SK-N-MC (cell line): ENCODE measurements at regions not wholly inside any gene's neighbourhood (a gene's known extent, or its start where the extent isn't known, plus 50 kb on each side); places are given as distances from the start of the nearest gene placed in this dataset.

Experiments
- EZH2 ChIP-seq: fragments of 200-600 bp; sonication (generic); IDR thresholded peaks from one replicate; pipeline ENCODE4 v1.6.1; 2017; ENCODE audit warnings: antibody characterized with exemption
- FOXP2 ChIP-seq: optimal IDR thresholded peaks from 2 replicates; pipeline ENCODE3; 2011; ENCODE audit warnings: mild to moderate bottlenecking, moderate library complexity; ENCODE audit not compliant: insufficient read depth; ENCODE audit errors: extremely low read length, control extremely low read depth
- POLR2AphosphoS5 ChIP-seq: IDR thresholded peaks from 2 replicates; pipeline ENCODE4 v1.6.1; 2012; ENCODE audit warnings: mild to moderate bottlenecking, low read depth, low read length, borderline replicate concordance

DNA sequence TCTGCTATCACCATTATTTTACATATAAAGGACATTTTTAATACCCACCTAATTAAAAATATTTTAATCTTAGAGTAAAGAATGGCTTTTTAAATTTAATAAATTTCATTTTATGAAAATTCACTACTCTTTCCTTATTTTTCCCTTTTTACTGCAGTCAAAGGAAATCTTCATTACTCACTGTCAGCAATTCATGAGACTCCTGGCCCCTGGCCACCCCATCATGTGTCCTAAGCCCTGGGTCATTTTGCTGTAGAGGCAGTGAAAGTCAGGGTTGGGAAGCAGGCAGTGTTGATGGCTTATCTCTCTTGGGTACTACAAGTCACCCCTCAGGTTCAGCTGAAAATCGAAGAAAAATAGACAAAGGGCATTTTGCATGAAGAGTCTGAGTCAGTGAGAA, 468.6 kb upstream of the CCL2 start:
- no peak for TF ChIP-seq POLR2AphosphoS5
- TF ChIP-seq EZH2: no peak
- TF ChIP-seq FOXP2: no peak
